ENCODE measurements at regions not wholly inside any gene's neighbourhood (a gene's known extent, or its start where the extent isn't known, plus 50 kb on each side); places are given as distances from the start of the nearest gene placed in this dataset.

GRCh38 chr3:150312018-150312657, 96.0 kb upstream of the TSC22D2 start:
- no peak for TF ChIP-seq CTCF (IDR thresholded peaks at IDR 0.05; ENCODE audit: insufficient read depth, low read length, poor library complexity, severe bottlenecking)
- TF ChIP-seq EZH2phosphoT487 (conservative IDR thresholded peaks at IDR 0.05; ENCODE audit: low read length): no peak
